ENCODE measurements at regions not wholly inside any gene's neighbourhood (a gene's known extent, or its start where the extent isn't known, plus 50 kb on each side); places are given as distances from the start of the nearest gene placed in this dataset.

GRCh38 chr14:101047326-101047725 is 143.8 kb upstream of the RTL1 start:
- no peaks in the 10 kb centered on the region for H3K4me1 ChIP-seq (ENCODE audit: control insufficient read depth in 1 of 2, insufficient read depth in 1 of 2, low read depth in 1 of 2, low read length in 1 of 2)
- TF ChIP-seq CTCF (IDR thresholded peaks at IDR 0.05), result no peak
- no peaks in the 10 kb centered on the region for H3K9me3 ChIP-seq
- no peaks in the 10 kb centered on the region for H3K36me3 ChIP-seq
- H3K4me3 ChIP-seq (ENCODE audit: low read depth in 1 of 2, low read length in 1 of 2), result no peak overlapping the region
- no peaks in the 10 kb centered on the region for H3K27me3 ChIP-seq
- no peak overlapping the region for H3K27ac ChIP-seq

- Histone ChIP-seq H3K9me3 (no peaks in the 10 kb centered on the region), H3K4me1 (ENCODE audit: control insufficient read depth in 1 of 2, insufficient read depth in 1 of 2, low read depth in 1 of 2, low read length in 1 of 2) (no peaks in the 10 kb centered on the region), H3K27ac (no peak overlapping the region), H3K4me3 (ENCODE audit: low read depth in 1 of 2, low read length in 1 of 2) (no peak overlapping the region), H3K27me3 (no peaks in the 10 kb centered on the region), H3K36me3 (no peaks in the 10 kb centered on the region)
- no peak for TF ChIP-seq CTCF (IDR thresholded peaks at IDR 0.05)
Observed at GRCh38 chr14:101048766-101049165, 145.2 kb upstream of the RTL1 start.

- Histone ChIP-seq H3K27ac (no peak overlapping the region), H3K4me3 (ENCODE audit: low read depth in 1 of 2, low read length in 1 of 2) (no peak overlapping the region), H3K9me3 (no peaks in the 10 kb centered on the region), H3K27me3 (no peaks in the 10 kb centered on the region), H3K36me3 (no peaks in the 10 kb centered on the region), H3K4me1 (ENCODE audit: control insufficient read depth in 1 of 2, insufficient read depth in 1 of 2, low read depth in 1 of 2, low read length in 1 of 2) (no peaks in the 10 kb centered on the region)
- no peak for TF ChIP-seq CTCF (IDR thresholded peaks at IDR 0.05)
Observed at GRCh38 chr14:101049511-101049910, 146.0 kb upstream of the RTL1 start.

- Histone ChIP-seq H3K27me3 (no peaks in the 10 kb centered on the region), H3K36me3 (no peaks in the 10 kb centered on the region), H3K27ac (no peak overlapping the region), H3K4me1 (ENCODE audit: control insufficient read depth in 1 of 2, insufficient read depth in 1 of 2, low read depth in 1 of 2, low read length in 1 of 2) (no peaks in the 10 kb centered on the region), H3K4me3 (ENCODE audit: low read depth in 1 of 2, low read length in 1 of 2) (no peak overlapping the region), H3K9me3 (no peaks in the 10 kb centered on the region)
- no peak for TF ChIP-seq CTCF (IDR thresholded peaks at IDR 0.05)
Observed at GRCh38 chr14:101049942-101050341, 146.4 kb upstream of the RTL1 start.

GRCh38 chr14:101050901-101051490 is 147.5 kb upstream of the RTL1 start:
- H3K4me3 ChIP-seq (ENCODE audit: low read depth in 1 of 2, low read length in 1 of 2), result no peak overlapping the region
- TF ChIP-seq CTCF (IDR thresholded peaks at IDR 0.05), result no peak
- no peaks in the 10 kb centered on the region for H3K36me3 ChIP-seq
- no peaks in the 10 kb centered on the region for H3K27me3 ChIP-seq
- H3K27ac ChIP-seq, result no peak overlapping the region
- no peaks in the 10 kb centered on the region for H3K9me3 ChIP-seq
- no peaks in the 10 kb centered on the region for H3K4me1 ChIP-seq (ENCODE audit: control insufficient read depth in 1 of 2, insufficient read depth in 1 of 2, low read depth in 1 of 2, low read length in 1 of 2)

- no peaks in the 10 kb centered on the region for H3K9me3 ChIP-seq
- no peak overlapping the region for H3K4me3 ChIP-seq (ENCODE audit: low read depth in 1 of 2, low read length in 1 of 2)
- H3K4me1 ChIP-seq (ENCODE audit: control insufficient read depth in 1 of 2, insufficient read depth in 1 of 2, low read depth in 1 of 2, low read length in 1 of 2), result no peaks in the 10 kb centered on the region
- no peaks in the 10 kb centered on the region for H3K27me3 ChIP-seq
- H3K36me3 ChIP-seq, result no peaks in the 10 kb centered on the region
- H3K27ac ChIP-seq, result no peak overlapping the region
- TF ChIP-seq CTCF (IDR thresholded peaks at IDR 0.05), result no peak
Observed at GRCh38 chr14:101054671-101055070, 151.1 kb upstream of the RTL1 start.
